ENCODE measurements at regions not wholly inside any gene's neighbourhood (a gene's known extent, or its start where the extent isn't known, plus 50 kb on each side); places are given as distances from the start of the nearest gene placed in this dataset.

GRCh38 chr2:236904389-236905263, 181.1 kb upstream of the COPS8 start:
- ATAC-seq (no peak), FAIRE-seq (no peak), DNase-seq (ENCODE audit: low spot score) (no peak)
- ChIA-PET CTCF (ENCODE audit: low intra/inter-chr PET ratio, low total read pairs) (no interaction called here), POLR2A (no interaction called here)
- no peak overlapping the region for H3K27ac ChIP-seq (ENCODE audit: extremely low read length, insufficient read depth, low read length)
- no peaks in the 10 kb centered on the region for H3K4me1 ChIP-seq (ENCODE audit: insufficient read depth, low read length)
- no peak overlapping the region for H3K4me2 ChIP-seq (ENCODE audit: low read depth, low read length)
- H3K9me3 ChIP-seq (ENCODE audit: low read length), result no peaks in the 10 kb centered on the region
- no peaks in the 10 kb centered on the region for H4K20me1 ChIP-seq (ENCODE audit: insufficient read depth, low read length)
- WGBS (ENCODE audit: low lambda C conversion rate), result 39% methylated on average over 13 of the region's 13 CpGs
- no peak overlapping the region for H3K4me3 ChIP-seq (replicated peaks in 1 of 3; ENCODE audit: insufficient read depth in 1 of 3, low read depth in 2 of 3, low read length in 3 of 3)
- peaks cover 6 to 31% of the 10 kb centered on the region in 2 experiments for H3K27me3 ChIP-seq (ENCODE audit: control insufficient read depth in 1 of 2, insufficient read depth in 2 of 2, low read length in 2 of 2)
- H3K79me2 ChIP-seq (ENCODE audit: insufficient read depth, low read length), result no peaks in the 10 kb centered on the region
- H2AFZ ChIP-seq (ENCODE audit: low read length), result no peak overlapping the region
- BruUV-seq (replicated peaks), result no TSS peak
- no peak overlapping the region for H3K9ac ChIP-seq (ENCODE audit: insufficient read depth, low read depth, low read length)
- H3K36me3 ChIP-seq (replicated peaks in 1 of 2; ENCODE audit: control insufficient read depth in 1 of 2, insufficient read depth in 2 of 2, low read length in 2 of 2), result no peaks in the 10 kb centered on the region
- intact Hi-C loops (cut with micrococcal nuclease; ENCODE audit: unreplicated experiment) (no loop called here), in situ Hi-C loops (cut with HindIII; ENCODE audit: extremely low pct_ligation_motif_present, low pct_unique_long_range_greater_than_20kb) (no loop called here)
- TF ChIP-seq NBN (conservative IDR thresholded peaks at IDR 0.05) (no peak), ZNF670 (CRISPR knock-in tag; IDR thresholded peaks at IDR 0.05; ENCODE audit: borderline replicate concordance) (no peak), ZNF276 (CRISPR knock-in tag; IDR thresholded peaks at IDR 0.05; ENCODE audit: low read depth) (no peak), ZNF232 (CRISPR knock-in tag; IDR thresholded peaks at IDR 0.05; ENCODE audit: borderline replicate concordance) (no peak), FOXA1 (IDR thresholded peaks at IDR 0.05) (no peak), FOXA1 (CRISPR knock-in tag; IDR thresholded peaks at IDR 0.05) (no peak), MYPOP (CRISPR knock-in tag; IDR thresholded peaks at IDR 0.05) (no peak), ZNF335 (CRISPR knock-in tag; IDR thresholded peaks at IDR 0.05) (no peak), ONECUT2 (CRISPR knock-in tag; IDR thresholded peaks at IDR 0.05) (no peak), ATF6 (CRISPR knock-in tag; conservative IDR thresholded peaks at IDR 0.05) (no peak), KLF15 (CRISPR knock-in tag; IDR thresholded peaks at IDR 0.05; ENCODE audit: borderline replicate concordance) (no peak), YY1 (IDR thresholded peaks at IDR 0.05; ENCODE audit: insufficient read depth, insufficient replicate concordance, low read depth, low read length) (no peak), SNAPC5 (CRISPR knock-in tag; IDR thresholded peaks at IDR 0.05; ENCODE audit: borderline replicate concordance) (no peak), IRX3 (CRISPR knock-in tag; IDR thresholded peaks at IDR 0.05; ENCODE audit: borderline replicate concordance, low read depth) (no peak), ZNF292 (CRISPR knock-in tag; IDR thresholded peaks at IDR 0.05; ENCODE audit: borderline replicate concordance, low read depth) (no peak), SKIL (CRISPR knock-in tag; IDR thresholded peaks at IDR 0.05; ENCODE audit: borderline replicate concordance) (no peak), ZNF44 (CRISPR knock-in tag; IDR thresholded peaks at IDR 0.05) (no peak), ZFP37 (CRISPR knock-in tag; IDR thresholded peaks at IDR 0.05; ENCODE audit: borderline replicate concordance) (no peak)

Data from HepG2 (cell line).